OCI-LY7 (cell line): ENCODE measurements at regions not wholly inside any gene's neighbourhood (a gene's known extent, or its start where the extent isn't known, plus 50 kb on each side); places are given as distances from the start of the nearest gene placed in this dataset.

Source experiments
- BruUV-seq: library from RNA; stranded (reverse); fragments of 400-500 nt; replicated peaks from 2 replicates; lab custom pipeline; 2021; lab: Mats Ljungman, UMichigan
- CTCF ChIA-PET: fragments of 300-600 bp; sonication (Branson Sonifier 250); formaldehyde crosslinking; loops from one replicate; lab custom pipeline; 2022; ENCODE audit warnings: antibody characterized with exemption; ENCODE audit not compliant: unreplicated experiment; lab: Charles Lee
- POLR2A ChIA-PET: fragments of 300-600 bp; sonication (Branson Sonifier 250); formaldehyde crosslinking; loops from one replicate; lab custom pipeline; 2022; ENCODE audit warnings: antibody characterized with exemption; lab: Charles Lee
- DNase-seq: peaks from one replicate; pipeline ENCODE4 v3.0.0-alpha.2; 2015; ENCODE audit warnings: low spot score
- H2AFZ ChIP-seq: fragments of 200-600 bp; sonication (generic), shearing (Covaris generic); 2 replicates; pipeline ENCODE4 v1.6.1; 2014; ENCODE audit warnings: mild to moderate bottlenecking, antibody characterized with exemption, low read length, moderate library complexity
- H3K27ac ChIP-seq: fragments of 200-600 bp; sonication (generic); 2 replicates; pipeline ENCODE4 v1.5.1; 2014; ENCODE audit warnings: mixed run types, low read depth, mild to moderate bottlenecking, moderate library complexity, low read length, inconsistent platforms; ENCODE audit not compliant: poor library complexity, severe bottlenecking
- H3K36me3 ChIP-seq: fragments of 200-600 bp; sonication (generic); 2 replicates; pipeline ENCODE4 v1.6.1; 2014; ENCODE audit warnings: mild to moderate bottlenecking, antibody characterized with exemption, low read length, moderate library complexity, mixed read lengths; ENCODE audit not compliant: insufficient read depth
- H3K4me1 ChIP-seq: fragments of 200-600 bp; sonication (generic); 2 replicates; pipeline ENCODE4 v1.5.1; 2014; ENCODE audit warnings: mild to moderate bottlenecking, low read length; ENCODE audit not compliant: insufficient read depth, poor library complexity, severe bottlenecking
- H3K4me2 ChIP-seq: fragments of 200-600 bp; sonication (generic); 2 replicates; pipeline ENCODE4 v1.6.1; 2014; ENCODE audit warnings: mild to moderate bottlenecking, low read length
- H3K4me3 ChIP-seq: fragments of 200-600 bp; sonication (generic); 2 replicates; pipeline ENCODE4 v1.5.1; 2014; ENCODE audit warnings: mild to moderate bottlenecking, low read depth, low read length; ENCODE audit not compliant: poor library complexity, severe bottlenecking
- H3K79me2 ChIP-seq: fragments of 200-600 bp; sonication (generic); 2 replicates; pipeline ENCODE4 v1.6.1; 2016; ENCODE audit warnings: low read depth, mild to moderate bottlenecking, low read length, moderate library complexity, mixed read lengths; ENCODE audit not compliant: insufficient read depth
- H3K9me2 ChIP-seq: fragments of 200-600 bp; sonication (generic); 2 replicates; pipeline ENCODE4 v1.6.1; 2016; ENCODE audit warnings: mild to moderate bottlenecking, low read length, mixed read lengths; ENCODE audit not compliant: insufficient read depth
- H3K9me3 ChIP-seq: fragments of 200-600 bp; sonication (generic); 2 replicates; pipeline ENCODE4 v1.6.1; 2014; ENCODE audit warnings: mild to moderate bottlenecking, mixed run types, low read length, mixed read lengths
- H4K20me1 ChIP-seq: fragments of 200-600 bp; sonication (generic); 2 replicates; pipeline ENCODE4 v1.6.1; 2014; ENCODE audit warnings: mild to moderate bottlenecking, antibody characterized with exemption, low read length, moderate library complexity, mixed read lengths; ENCODE audit not compliant: insufficient read depth
- CTCF ChIP-seq: fragments of 200-600 bp; sonication (generic); conservative IDR thresholded peaks from 2 replicates; pipeline ENCODE4 v1.5.1; 2014; ENCODE audit warnings: mild to moderate bottlenecking, antibody characterized with exemption, low read length, moderate library complexity, mixed read lengths
- EZH2phosphoT487 ChIP-seq: fragments of 200-600 bp; sonication (generic); IDR thresholded peaks from 2 replicates; pipeline ENCODE4 v1.6.1; 2018; ENCODE audit warnings: low read depth, borderline replicate concordance, mild to moderate bottlenecking, mixed run types, antibody characterized with exemption, low read length, moderate library complexity, mixed read lengths
- intact Hi-C: fragments of 100-400 bp; cut with micrococcal nuclease; formaldehyde crosslinking; loops from one replicate; pipeline ENCODE4 v1.10.0; 2022; ENCODE audit not compliant: unreplicated experiment

DNA sequence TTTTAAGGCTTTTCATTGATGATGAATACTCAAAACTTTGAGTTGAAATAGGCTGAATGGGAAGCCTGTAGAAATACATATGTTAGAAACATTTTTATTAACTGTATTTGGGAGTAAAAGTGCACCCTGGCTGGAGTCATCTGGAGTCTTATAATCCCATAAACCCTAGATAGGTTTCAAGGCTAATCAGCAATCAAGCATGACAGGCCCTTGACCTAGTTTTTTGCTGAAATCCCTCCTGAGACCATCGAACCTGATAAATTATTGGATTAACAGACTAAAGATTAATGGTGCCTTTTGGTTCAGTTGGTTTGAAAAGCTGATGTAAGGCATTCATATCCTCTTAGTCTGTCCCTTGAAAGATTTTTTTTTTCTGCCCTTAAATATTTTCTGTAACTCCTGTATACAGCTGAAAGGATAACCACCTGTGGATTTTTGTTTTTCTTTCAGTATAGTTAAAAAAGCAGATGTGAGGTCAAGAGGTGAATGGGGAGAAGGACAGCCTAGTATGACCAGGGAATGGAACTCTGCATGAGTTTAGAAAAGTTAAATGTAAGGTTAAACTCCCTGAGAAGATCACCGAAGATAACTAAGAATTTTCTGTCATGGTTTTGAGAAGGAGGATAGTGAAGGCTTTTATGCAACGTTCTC lies 69.4 kb upstream of the STXBP5L start:
- H3K4me2 ChIP-seq: no peak overlapping the region
- no peak overlapping the region for H3K4me3 ChIP-seq
- TF ChIP-seq CTCF (no peak), EZH2phosphoT487 (no peak)
- H3K27ac ChIP-seq: no peak overlapping the region
- no peak for DNase-seq
- no peaks in the 10 kb centered on the region for H3K9me2 ChIP-seq
- ChIA-PET CTCF (no interaction called here), POLR2A (no interaction called here)
- intact Hi-C loops: no loop called here
- H3K4me1 ChIP-seq: no peaks in the 10 kb centered on the region
- no peaks in the 10 kb centered on the region for H3K79me2 ChIP-seq
- H2AFZ ChIP-seq: no peak overlapping the region
- H3K9me3 ChIP-seq: no peaks in the 10 kb centered on the region
- no peaks in the 10 kb centered on the region for H4K20me1 ChIP-seq
- no peaks in the 10 kb centered on the region for H3K36me3 ChIP-seq
- BruUV-seq: no TSS peak

GRCh38 chr3:120839120-120839519 lies 68.9 kb upstream of the STXBP5L start:
- no peaks in the 10 kb centered on the region for H3K4me1 ChIP-seq
- no peaks in the 10 kb centered on the region for H3K79me2 ChIP-seq
- ChIA-PET CTCF (no interaction called here), POLR2A (no interaction called here)
- no peak overlapping the region for H3K27ac ChIP-seq
- intact Hi-C loops: no loop called here
- no peaks in the 10 kb centered on the region for H4K20me1 ChIP-seq
- no peaks in the 10 kb centered on the region for H3K9me3 ChIP-seq
- BruUV-seq: no TSS peak
- H2AFZ ChIP-seq: no peak overlapping the region
- no peak overlapping the region for H3K4me3 ChIP-seq
- no peaks in the 10 kb centered on the region for H3K36me3 ChIP-seq
- no peak for DNase-seq
- TF ChIP-seq CTCF (no peak), EZH2phosphoT487 (no peak)
- H3K4me2 ChIP-seq: no peak overlapping the region
- H3K9me2 ChIP-seq: no peaks in the 10 kb centered on the region

- no peaks in the 10 kb centered on the region for H3K9me3 ChIP-seq
- H3K27ac ChIP-seq: no peak overlapping the region
- ChIA-PET POLR2A (interaction anchor here (0.7 kb wide), 1 partner anchor 592 kb away, joined by 3 read pairs; no protein-coding TSS in a partner anchor), CTCF (no interaction called here)
- intact Hi-C loops: no loop called here
- no TSS peak for BruUV-seq
- no peak for DNase-seq
- no peak overlapping the region for H2AFZ ChIP-seq
- no peaks in the 10 kb centered on the region for H4K20me1 ChIP-seq
- no peak overlapping the region for H3K4me3 ChIP-seq
- H3K9me2 ChIP-seq: no peaks in the 10 kb centered on the region
- no peaks in the 10 kb centered on the region for H3K4me1 ChIP-seq
- no peak for TF ChIP-seq CTCF
- no peak for TF ChIP-seq EZH2phosphoT487
- no peaks in the 10 kb centered on the region for H3K79me2 ChIP-seq
- no peaks in the 10 kb centered on the region for H3K36me3 ChIP-seq
- H3K4me2 ChIP-seq: no peak overlapping the region
Measured at GRCh38 chr3:120841264-120841663, 66.7 kb upstream of the STXBP5L start.
